Activated CD8-positive, alpha-beta memory T cell treated with anti-CD3 and anti-CD28 coated beads for 24 hours (primary cell): ENCODE measurements at regions not wholly inside any gene's neighbourhood (a gene's known extent, or its start where the extent isn't known, plus 50 kb on each side); places are given as distances from the start of the nearest gene placed in this dataset.
"Not testable (repeated sequence)": the region's sequence is repeated elsewhere in the genome, so short reads cannot be mapped to it uniquely, and the experiment has no call there.

Source experiments
- DNase-seq: peaks from one replicate; pipeline ENCODE4 v3.0.0-alpha.2; 2020

GRCh38 chr2:877747-878146 is 72.9 kb upstream of the SNTG2 start:
- peak; percentile 35 for DNase-seq

- DNase-seq = no peak
Observed at GRCh38 chr2:875687-876615, 74.7 kb upstream of the SNTG2 start.

- DNase-seq = no peak
Observed at GRCh38 chr2:873651-874580, 76.7 kb upstream of the SNTG2 start.

- DNase-seq = no peak
Observed at GRCh38 chr2:873027-873426, 77.6 kb upstream of the SNTG2 start.

- DNase-seq = no peak
Observed at GRCh38 chr2:871926-872680, 78.5 kb upstream of the SNTG2 start.

GRCh38 chr2:871175-871727 is 79.4 kb upstream of the SNTG2 start:
- DNase-seq = no peak

GRCh38 chr2:870426-870825 is 80.2 kb upstream of the SNTG2 start:
- DNase-seq = no peak

- DNase-seq = no peak
Observed at GRCh38 chr2:869894-870293, 80.8 kb upstream of the SNTG2 start.

GRCh38 chr2:869357-869871 is 81.2 kb upstream of the SNTG2 start:
- DNase-seq = no peak

- DNase-seq = not testable (repeated sequence)
Observed at GRCh38 chr2:868857-869256, 81.8 kb upstream of the SNTG2 start.

GRCh38 chr2:867296-867695 is 83.4 kb upstream of the SNTG2 start:
- no peak for DNase-seq

- DNase-seq = no peak
Observed at GRCh38 chr2:866887-867286, 83.8 kb upstream of the SNTG2 start.

- DNase-seq = no peak
Observed at GRCh38 chr2:866009-866680, 84.5 kb upstream of the SNTG2 start.

- no peak for DNase-seq
Observed at GRCh38 chr2:864501-865106, 86.0 kb upstream of the SNTG2 start.

- peak; percentile 38 for DNase-seq
Observed at GRCh38 chr2:863732-864450, 86.8 kb upstream of the SNTG2 start.

- DNase-seq = no peak
Observed at GRCh38 chr2:862731-863466, 87.8 kb upstream of the SNTG2 start.

- no peak for DNase-seq
Observed at GRCh38 chr2:862355-862687, 88.3 kb upstream of the SNTG2 start.

- DNase-seq = no peak
Observed at GRCh38 chr2:861655-862354, 88.8 kb upstream of the SNTG2 start.

GRCh38 chr2:860259-860855 is 90.3 kb upstream of the SNTG2 start:
- DNase-seq = no peak
